HG02571 (cell line): ENCODE measurements at regions not wholly inside any gene's neighbourhood (a gene's known extent, or its start where the extent isn't known, plus 50 kb on each side); places are given as distances from the start of the nearest gene placed in this dataset.

Experiments
- ATAC-seq: cut with Tn5 transposase; IDR thresholded peaks from one replicate; pipeline ENCODE4 v1.9.1; 2021; ENCODE audit warnings: mild to moderate bottlenecking, moderate library complexity; ENCODE audit not compliant: unreplicated experiment

- no peak for ATAC-seq
Observed at GRCh38 chr10:128936392-128936791, 530.6 kb upstream of the MGMT start.

- no peak for ATAC-seq
Observed at GRCh38 chr10:128938558-128938957, 528.5 kb upstream of the MGMT start.

- no peak for ATAC-seq
Observed at GRCh38 chr10:128940081-128940480, 527.0 kb upstream of the MGMT start.

- no peak for ATAC-seq
Observed at GRCh38 chr10:128943111-128943510, 523.9 kb upstream of the MGMT start.

GRCh38 chr10:128945398-128945797 is 521.6 kb upstream of the MGMT start:
- ATAC-seq, result no peak

- ATAC-seq, result no peak
Observed at GRCh38 chr10:128950159-128950915, 516.7 kb upstream of the MGMT start.

GRCh38 chr10:128950916-128951275 is 516.1 kb upstream of the MGMT start:
- no peak for ATAC-seq

GRCh38 chr10:128952856-128953255 is 514.2 kb upstream of the MGMT start:
- ATAC-seq, result no peak

- ATAC-seq, result no peak
Observed at GRCh38 chr10:128956149-128956548, 510.9 kb upstream of the MGMT start.

- no peak for ATAC-seq
Observed at GRCh38 chr10:128957221-128957620, 509.8 kb upstream of the MGMT start.

GRCh38 chr10:128958834-128959690 is 508.0 kb upstream of the MGMT start:
- no peak for ATAC-seq

- ATAC-seq, result no peak
Observed at GRCh38 chr10:128959746-128960145, 507.3 kb upstream of the MGMT start.

GRCh38 chr10:128960517-128960916 is 506.5 kb upstream of the MGMT start:
- no peak for ATAC-seq

GRCh38 chr10:128962182-128962581 is 504.9 kb upstream of the MGMT start:
- no peak for ATAC-seq

GRCh38 chr10:128963211-128964099 is 503.6 kb upstream of the MGMT start:
- no peak for ATAC-seq

- ATAC-seq, result no peak
Observed at GRCh38 chr10:128964100-128964403, 503.0 kb upstream of the MGMT start.

GRCh38 chr10:128967980-128968756 is 498.9 kb upstream of the MGMT start:
- ATAC-seq, result no peak

- ATAC-seq, result no peak
Observed at GRCh38 chr10:128969551-128969950, 497.5 kb upstream of the MGMT start.

GRCh38 chr10:128971374-128972035 is 495.5 kb upstream of the MGMT start:
- no peak for ATAC-seq

GRCh38 chr10:128972036-128972405 is 495.0 kb upstream of the MGMT start:
- ATAC-seq, result no peak
